ENCODE measurements at regions not wholly inside any gene's neighbourhood (a gene's known extent, or its start where the extent isn't known, plus 50 kb on each side); places are given as distances from the start of the nearest gene placed in this dataset.

DNA sequence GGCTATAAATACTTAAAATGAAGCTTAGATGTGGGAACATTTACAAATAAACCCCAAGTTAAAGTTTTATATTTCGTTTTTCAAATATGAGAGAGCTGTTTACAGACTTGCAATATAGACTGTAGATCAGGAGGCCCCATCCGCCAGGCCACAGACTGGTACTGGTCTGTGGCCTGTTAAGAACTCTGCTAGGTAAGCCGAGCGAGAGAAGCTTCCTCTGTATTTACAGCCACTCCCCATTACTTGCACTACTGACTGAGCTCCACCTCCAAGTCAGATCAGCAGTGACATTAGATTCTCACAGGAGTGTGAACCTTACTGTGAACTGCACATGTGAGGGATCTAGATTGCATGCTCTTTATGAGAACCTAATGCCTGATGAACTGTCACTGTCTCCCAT, 561.4 kb upstream of the FAM174A start:
- H3K4me3 ChIP-seq (ENCODE audit: low read depth, low read length), result no peak overlapping the region
- TF ChIP-seq, protein P1, sequence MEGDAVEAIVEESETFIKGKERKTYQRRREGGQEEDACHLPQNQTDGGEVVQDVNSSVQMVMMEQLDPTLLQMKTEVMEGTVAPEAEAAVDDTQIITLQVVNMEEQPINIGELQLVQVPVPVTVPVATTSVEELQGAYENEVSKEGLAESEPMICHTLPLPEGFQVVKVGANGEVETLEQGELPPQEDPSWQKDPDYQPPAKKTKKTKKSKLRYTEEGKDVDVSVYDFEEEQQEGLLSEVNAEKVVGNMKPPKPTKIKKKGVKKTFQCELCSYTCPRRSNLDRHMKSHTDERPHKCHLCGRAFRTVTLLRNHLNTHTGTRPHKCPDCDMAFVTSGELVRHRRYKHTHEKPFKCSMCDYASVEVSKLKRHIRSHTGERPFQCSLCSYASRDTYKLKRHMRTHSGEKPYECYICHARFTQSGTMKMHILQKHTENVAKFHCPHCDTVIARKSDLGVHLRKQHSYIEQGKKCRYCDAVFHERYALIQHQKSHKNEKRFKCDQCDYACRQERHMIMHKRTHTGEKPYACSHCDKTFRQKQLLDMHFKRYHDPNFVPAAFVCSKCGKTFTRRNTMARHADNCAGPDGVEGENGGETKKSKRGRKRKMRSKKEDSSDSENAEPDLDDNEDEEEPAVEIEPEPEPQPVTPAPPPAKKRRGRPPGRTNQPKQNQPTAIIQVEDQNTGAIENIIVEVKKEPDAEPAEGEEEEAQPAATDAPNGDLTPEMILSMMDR (conservative IDR thresholded peaks at IDR 0.05; ENCODE audit: low read depth, low read length), result no peak
- no peak for DNase-seq (ENCODE audit: low read depth)

DNA sequence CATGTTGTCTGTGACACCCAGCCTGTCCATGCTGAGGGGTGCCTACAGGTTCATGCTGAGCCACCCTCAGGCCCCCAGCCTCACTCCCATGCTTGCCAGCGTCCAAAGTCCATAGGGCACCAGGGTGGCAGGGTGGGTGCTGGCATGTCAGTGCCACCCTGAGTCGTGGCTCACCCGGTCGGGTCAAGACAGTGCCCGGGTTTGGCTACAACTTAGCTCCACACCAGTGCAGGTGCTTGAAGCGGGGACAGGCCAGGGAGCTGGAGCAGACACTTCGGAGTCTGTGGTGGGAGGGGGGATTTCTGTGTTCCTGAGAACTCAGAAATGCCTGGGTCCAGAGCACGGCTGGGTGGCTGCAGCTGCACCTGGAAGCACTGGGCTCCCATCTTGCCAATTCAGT, 579.2 kb upstream of the FAM174A start:
- TF ChIP-seq, protein P1 (conservative IDR thresholded peaks at IDR 0.05; ENCODE audit: low read depth, low read length), result no peak
- no peak for DNase-seq (ENCODE audit: low read depth)
- no peak overlapping the region for H3K4me3 ChIP-seq (ENCODE audit: low read depth, low read length)

DNA sequence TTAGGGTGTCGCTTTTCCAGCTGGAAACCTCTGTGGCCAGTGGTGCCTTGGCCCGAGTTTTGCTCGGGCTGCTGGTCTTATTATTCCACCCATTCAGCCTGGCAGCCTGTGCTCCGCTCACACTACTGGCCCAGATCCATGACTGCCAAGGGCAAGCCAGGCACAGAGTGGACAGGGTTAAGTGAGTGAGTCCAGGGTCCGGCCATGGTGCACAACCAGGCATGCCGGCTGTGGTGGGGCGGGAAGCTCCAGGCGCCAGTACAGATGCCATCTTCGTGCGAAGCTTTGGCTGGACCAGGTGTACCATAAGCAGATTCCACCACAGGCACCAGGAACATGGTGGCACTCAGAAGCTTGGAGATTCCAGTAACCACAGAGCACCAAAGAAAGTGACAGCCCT, 580.2 kb upstream of the FAM174A start:
- TF ChIP-seq, protein P1 (conservative IDR thresholded peaks at IDR 0.05; ENCODE audit: low read depth, low read length), result no peak
- no peak for DNase-seq (ENCODE audit: low read depth)
- no peak overlapping the region for H3K4me3 ChIP-seq (ENCODE audit: low read depth, low read length)

DNA sequence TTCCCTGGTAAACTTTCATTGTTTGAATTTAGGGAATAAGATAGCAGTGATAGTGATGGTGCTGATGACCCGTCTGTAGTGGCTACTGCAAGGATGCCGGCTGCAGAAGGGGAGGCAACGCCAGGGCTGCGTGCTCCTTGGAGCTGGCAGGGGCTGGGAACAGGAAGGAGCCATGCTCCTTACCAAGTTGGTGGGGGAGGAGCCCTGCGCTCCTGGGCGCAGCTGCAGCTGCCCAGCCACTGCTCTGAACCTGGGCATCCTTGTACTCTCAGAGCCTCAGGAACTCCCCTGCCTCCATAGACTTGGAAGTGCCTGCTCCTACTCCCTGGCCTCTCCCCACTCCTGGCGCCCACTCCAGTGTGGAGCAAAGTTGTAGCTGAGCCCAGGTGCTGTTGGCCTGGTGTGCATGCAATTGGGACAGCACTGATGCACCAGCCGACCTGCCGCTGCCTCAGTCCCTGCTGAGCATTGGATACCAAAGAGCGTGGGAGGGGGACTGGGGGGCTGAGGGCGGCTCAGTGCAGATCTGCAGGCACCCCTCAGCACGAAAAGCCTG, 585.1 kb upstream of the FAM174A start:
- TF ChIP-seq, protein P1 (conservative IDR thresholded peaks at IDR 0.05; ENCODE audit: low read depth, low read length), result no peak
- DNase-seq (ENCODE audit: low read depth), result no peak
- H3K4me3 ChIP-seq (ENCODE audit: low read depth, low read length), result no peak overlapping the region

DNA sequence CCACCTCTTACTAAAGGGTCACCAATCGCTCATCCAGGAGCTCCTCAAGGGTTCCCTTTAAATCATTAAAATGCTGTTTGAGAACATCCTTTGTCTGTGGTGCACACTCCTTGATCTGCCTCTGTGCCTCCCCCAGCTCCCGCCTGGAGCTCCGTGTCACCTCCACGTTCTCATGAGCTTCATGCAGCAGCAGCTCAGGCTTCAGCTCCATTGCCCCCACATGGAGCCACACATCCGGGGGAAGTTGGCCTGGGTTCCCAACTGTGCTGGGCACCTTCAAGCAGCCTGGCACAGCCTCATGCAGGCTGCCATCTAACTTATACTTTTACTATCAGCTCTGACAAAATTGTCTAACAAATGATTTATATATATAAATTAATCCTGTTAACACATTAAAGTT, 585.8 kb upstream of the FAM174A start:
- TF ChIP-seq, protein P1 (conservative IDR thresholded peaks at IDR 0.05; ENCODE audit: low read depth, low read length), result no peak
- no peak for DNase-seq (ENCODE audit: low read depth)
- H3K4me3 ChIP-seq (ENCODE audit: low read depth, low read length), result no peak overlapping the region

DNA sequence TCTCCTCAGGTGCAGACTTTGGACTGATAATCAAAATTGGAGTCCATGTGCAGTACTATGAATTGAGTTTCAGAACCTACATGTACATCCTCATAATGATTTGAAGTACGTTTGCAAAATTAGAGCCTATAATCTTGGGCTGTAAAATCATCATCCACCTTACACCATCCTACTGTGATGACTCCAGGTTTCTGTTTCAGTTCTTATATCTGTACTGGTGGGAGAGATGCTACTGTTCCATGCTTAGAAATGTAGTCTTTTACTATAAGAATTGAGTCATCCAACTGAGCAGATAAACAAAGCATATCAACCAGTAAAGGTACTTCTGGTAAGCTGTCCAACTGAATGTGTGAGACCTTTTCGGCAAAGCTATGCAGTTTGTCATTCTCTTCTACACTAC, 586.3 kb upstream of the FAM174A start:
- TF ChIP-seq, protein P1 (conservative IDR thresholded peaks at IDR 0.05; ENCODE audit: low read depth, low read length), result no peak
- no peak for DNase-seq (ENCODE audit: low read depth)
- H3K4me3 ChIP-seq (ENCODE audit: low read depth, low read length), result no peak overlapping the region
